Muscle layer of duodenum (tissue), 2 donors: ENCODE measurements at regions not wholly inside any gene's neighbourhood (a gene's known extent, or its start where the extent isn't known, plus 50 kb on each side); places are given as distances from the start of the nearest gene placed in this dataset.

Source experiments
- H3K27ac ChIP-seq: one replicate; pipeline ENCODE4 v1.7.0; 2013; ENCODE audit warnings: mild to moderate bottlenecking, low read length
- H3K27me3 ChIP-seq: one replicate; pipeline ENCODE4 v1.7.0; 2013; ENCODE audit warnings: low read depth, mild to moderate bottlenecking, control low read depth, low read length
- H3K36me3 ChIP-seq, 2 donors: one replicate each; pipeline ENCODE4 v1.7.0; 2013; ENCODE audit warnings: low read length in 2 of 2, control low read depth in 1 of 2, mild to moderate bottlenecking in 1 of 2; ENCODE audit not compliant: insufficient read depth in 2 of 2, control insufficient read depth in 1 of 2
- H3K4me1 ChIP-seq, 2 donors: one replicate each; pipeline ENCODE4 v1.7.0; 2013; ENCODE audit warnings: low read length in 2 of 2, mild to moderate bottlenecking in 2 of 2, control low read depth in 1 of 2, moderate library complexity in 1 of 2; ENCODE audit not compliant: insufficient read depth in 2 of 2, control insufficient read depth in 1 of 2
- H3K4me3 ChIP-seq, 2 donors: one replicate each; pipeline ENCODE4 v1.7.0; 2013; ENCODE audit warnings: low read length in 2 of 2, low read depth in 1 of 2, mild to moderate bottlenecking in 1 of 2
- H3K9me3 ChIP-seq, 2 donors: one replicate each; pipeline ENCODE4 v1.7.0; 2013; ENCODE audit warnings: low read length in 2 of 2, control low read depth in 1 of 2, mild to moderate bottlenecking in 1 of 2; ENCODE audit not compliant: control insufficient read depth in 1 of 2
- donor health status: healthy.

GRCh38 chr9:28031521-28032267 lies 458.4 kb upstream of the C9orf72 start:
- no peak overlapping the region for H3K27ac ChIP-seq
- no peaks in the 10 kb centered on the region for H3K4me1 ChIP-seq
- no peaks in the 10 kb centered on the region for H3K27me3 ChIP-seq
- H3K9me3 ChIP-seq = no peaks in the 10 kb centered on the region
- H3K4me3 ChIP-seq = no peak overlapping the region
- no peaks in the 10 kb centered on the region for H3K36me3 ChIP-seq

- Histone ChIP-seq H3K27me3 (no peaks in the 10 kb centered on the region), H3K4me3 (no peak overlapping the region), H3K4me1 (no peaks in the 10 kb centered on the region), H3K36me3 (no peaks in the 10 kb centered on the region), H3K9me3 (no peaks in the 10 kb centered on the region), H3K27ac (no peak overlapping the region)
These were observed 458.9 kb upstream of the C9orf72 start for GRCh38 chr9:28032268-28032590.

GRCh38 chr9:28034242-28034641 lies 461.0 kb upstream of the C9orf72 start:
- no peaks in the 10 kb centered on the region for H3K4me1 ChIP-seq
- no peaks in the 10 kb centered on the region for H3K36me3 ChIP-seq
- no peaks in the 10 kb centered on the region for H3K9me3 ChIP-seq
- no peaks in the 10 kb centered on the region for H3K27me3 ChIP-seq
- no peak overlapping the region for H3K4me3 ChIP-seq
- no peak overlapping the region for H3K27ac ChIP-seq

GRCh38 chr9:28037968-28038367 lies 464.7 kb upstream of the C9orf72 start:
- Histone ChIP-seq H3K9me3 (no peaks in the 10 kb centered on the region), H3K27ac (no peak overlapping the region), H3K36me3 (no peaks in the 10 kb centered on the region), H3K4me3 (no peak overlapping the region), H3K27me3 (no peaks in the 10 kb centered on the region), H3K4me1 (no peaks in the 10 kb centered on the region)

- H3K36me3 ChIP-seq = no peaks in the 10 kb centered on the region
- H3K27ac ChIP-seq = no peak overlapping the region
- H3K9me3 ChIP-seq = no peaks in the 10 kb centered on the region
- H3K27me3 ChIP-seq = no peaks in the 10 kb centered on the region
- H3K4me3 ChIP-seq = no peak overlapping the region
- no peaks in the 10 kb centered on the region for H3K4me1 ChIP-seq
These were observed 471.8 kb upstream of the C9orf72 start for GRCh38 chr9:28045051-28045450.

- no peaks in the 10 kb centered on the region for H3K9me3 ChIP-seq
- no peaks in the 10 kb centered on the region for H3K36me3 ChIP-seq
- H3K4me1 ChIP-seq = no peaks in the 10 kb centered on the region
- H3K4me3 ChIP-seq = no peak overlapping the region
- H3K27me3 ChIP-seq = no peaks in the 10 kb centered on the region
- no peak overlapping the region for H3K27ac ChIP-seq
These were observed 476.8 kb upstream of the C9orf72 start for GRCh38 chr9:28050046-28050445.

- Histone ChIP-seq H3K27me3 (no peaks in the 10 kb centered on the region), H3K4me1 (no peaks in the 10 kb centered on the region), H3K4me3 (no peak overlapping the region), H3K36me3 (no peaks in the 10 kb centered on the region), H3K9me3 (no peaks in the 10 kb centered on the region), H3K27ac (no peak overlapping the region)
These were observed 477.7 kb upstream of the C9orf72 start for GRCh38 chr9:28050941-28051340.

- H3K9me3 ChIP-seq = no peaks in the 10 kb centered on the region
- H3K4me3 ChIP-seq = no peak overlapping the region
- no peaks in the 10 kb centered on the region for H3K4me1 ChIP-seq
- H3K36me3 ChIP-seq = no peaks in the 10 kb centered on the region
- no peaks in the 10 kb centered on the region for H3K27me3 ChIP-seq
- no peak overlapping the region for H3K27ac ChIP-seq
These were observed 478.6 kb upstream of the C9orf72 start for GRCh38 chr9:28051559-28052503.

- H3K36me3 ChIP-seq = no peaks in the 10 kb centered on the region
- H3K4me3 ChIP-seq = no peak overlapping the region
- no peak overlapping the region for H3K27ac ChIP-seq
- no peaks in the 10 kb centered on the region for H3K4me1 ChIP-seq
- H3K9me3 ChIP-seq = no peaks in the 10 kb centered on the region
- H3K27me3 ChIP-seq = no peaks in the 10 kb centered on the region
These were observed 480.0 kb upstream of the C9orf72 start for GRCh38 chr9:28053096-28053777.

GRCh38 chr9:28056006-28056405 lies 482.7 kb upstream of the C9orf72 start:
- Histone ChIP-seq H3K27me3 (no peaks in the 10 kb centered on the region), H3K4me3 (no peak overlapping the region), H3K36me3 (no peaks in the 10 kb centered on the region), H3K4me1 (no peaks in the 10 kb centered on the region), H3K9me3 (no peaks in the 10 kb centered on the region), H3K27ac (no peak overlapping the region)

- no peaks in the 10 kb centered on the region for H3K4me1 ChIP-seq
- no peaks in the 10 kb centered on the region for H3K9me3 ChIP-seq
- H3K4me3 ChIP-seq = no peak overlapping the region
- H3K36me3 ChIP-seq = no peaks in the 10 kb centered on the region
- H3K27me3 ChIP-seq = no peaks in the 10 kb centered on the region
- H3K27ac ChIP-seq = no peak overlapping the region
These were observed 483.2 kb upstream of the C9orf72 start for GRCh38 chr9:28056466-28056865.
